ENCODE measurements at regions not wholly inside any gene's neighbourhood (a gene's known extent, or its start where the extent isn't known, plus 50 kb on each side); places are given as distances from the start of the nearest gene placed in this dataset.

GRCh38 chr12:114992443-114992842, 308.5 kb upstream of the TBX3 start:
- DNase-seq, result no peak
- Histone ChIP-seq H3K4me3 (ENCODE audit: low read length) (no peak overlapping the region), H3K79me2 (ENCODE audit: low read length) (no peaks in the 10 kb centered on the region), H3K9ac (ENCODE audit: low read length) (no peak overlapping the region), H3K4me1 (ENCODE audit: low read length) (no peaks in the 10 kb centered on the region), H3K9me2 (replicated peaks; ENCODE audit: insufficient read depth, low read length) (no peaks in the 10 kb centered on the region), H3K27ac (ENCODE audit: low read length) (no peak overlapping the region), H4K20me1 (ENCODE audit: insufficient read depth, low read depth, low read length) (no peaks in the 10 kb centered on the region), H3K9me3 (ENCODE audit: low read length) (no peaks in the 10 kb centered on the region), H3K27me3 (ENCODE audit: low read length) (no peaks in the 10 kb centered on the region), H3K4me2 (ENCODE audit: low read depth, low read length, poor library complexity, severe bottlenecking) (no peak overlapping the region), H2AFZ (ENCODE audit: low read length) (no peak overlapping the region), H3K36me3 (ENCODE audit: insufficient read depth, low read length) (no peaks in the 10 kb centered on the region)

DNA sequence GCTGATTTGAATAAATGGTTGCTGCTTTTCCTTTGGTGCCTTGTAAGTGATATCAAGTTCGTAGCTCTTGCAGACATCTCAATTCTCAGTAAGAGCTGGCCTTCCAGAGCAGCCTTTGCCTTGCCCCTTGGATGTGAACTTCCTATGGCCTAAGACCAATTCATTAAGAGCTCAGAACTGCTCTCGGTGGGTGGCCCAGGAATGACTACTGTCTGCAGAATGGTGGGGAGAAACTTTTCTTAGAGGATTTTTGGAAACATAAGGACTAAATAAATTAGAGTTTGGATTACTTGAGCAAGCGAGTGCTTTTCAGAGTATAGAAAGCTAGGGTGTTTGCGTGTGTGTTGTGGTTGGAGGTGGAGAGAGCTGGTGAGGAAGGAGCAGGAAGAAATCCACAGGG, 306.4 kb upstream of the TBX3 start:
- Histone ChIP-seq H3K9me3 (ENCODE audit: low read length) (no peaks in the 10 kb centered on the region), H3K27me3 (ENCODE audit: low read length) (no peaks in the 10 kb centered on the region), H3K9ac (ENCODE audit: low read length) (no peak overlapping the region), H3K9me2 (replicated peaks; ENCODE audit: insufficient read depth, low read length) (no peaks in the 10 kb centered on the region), H3K27ac (ENCODE audit: low read length) (no peak overlapping the region), H3K4me2 (ENCODE audit: low read depth, low read length, poor library complexity, severe bottlenecking) (no peak overlapping the region), H3K36me3 (ENCODE audit: insufficient read depth, low read length) (no peaks in the 10 kb centered on the region), H3K4me3 (ENCODE audit: low read length) (no peak overlapping the region), H4K20me1 (ENCODE audit: insufficient read depth, low read depth, low read length) (no peaks in the 10 kb centered on the region), H3K4me1 (ENCODE audit: low read length) (no peaks in the 10 kb centered on the region), H3K79me2 (ENCODE audit: low read length) (no peaks in the 10 kb centered on the region), H2AFZ (ENCODE audit: low read length) (no peak overlapping the region)
- no peak for DNase-seq

- H3K79me2 ChIP-seq (ENCODE audit: low read length), result no peaks in the 10 kb centered on the region
- H3K9ac ChIP-seq (ENCODE audit: low read length), result no peak overlapping the region
- H3K27ac ChIP-seq (ENCODE audit: low read length), result no peak overlapping the region
- H3K9me3 ChIP-seq (ENCODE audit: low read length), result peaks cover 3% of the 10 kb centered on the region; the same call in 1 of the 2 replicates
- H3K27me3 ChIP-seq (ENCODE audit: low read length), result no peaks in the 10 kb centered on the region
- H2AFZ ChIP-seq (ENCODE audit: low read length), result no peak overlapping the region
- H3K9me2 ChIP-seq (replicated peaks; ENCODE audit: insufficient read depth, low read length), result no peaks in the 10 kb centered on the region
- H3K4me3 ChIP-seq (ENCODE audit: low read length), result no peak overlapping the region
- no peak overlapping the region for H3K4me2 ChIP-seq (ENCODE audit: low read depth, low read length, poor library complexity, severe bottlenecking)
- H3K36me3 ChIP-seq (ENCODE audit: insufficient read depth, low read length), result no peaks in the 10 kb centered on the region
- H3K4me1 ChIP-seq (ENCODE audit: low read length), result no peaks in the 10 kb centered on the region
- no peak for DNase-seq
- no peaks in the 10 kb centered on the region for H4K20me1 ChIP-seq (ENCODE audit: insufficient read depth, low read depth, low read length)
Observed at GRCh38 chr12:114986849-114987248, 302.9 kb upstream of the TBX3 start.

DNA sequence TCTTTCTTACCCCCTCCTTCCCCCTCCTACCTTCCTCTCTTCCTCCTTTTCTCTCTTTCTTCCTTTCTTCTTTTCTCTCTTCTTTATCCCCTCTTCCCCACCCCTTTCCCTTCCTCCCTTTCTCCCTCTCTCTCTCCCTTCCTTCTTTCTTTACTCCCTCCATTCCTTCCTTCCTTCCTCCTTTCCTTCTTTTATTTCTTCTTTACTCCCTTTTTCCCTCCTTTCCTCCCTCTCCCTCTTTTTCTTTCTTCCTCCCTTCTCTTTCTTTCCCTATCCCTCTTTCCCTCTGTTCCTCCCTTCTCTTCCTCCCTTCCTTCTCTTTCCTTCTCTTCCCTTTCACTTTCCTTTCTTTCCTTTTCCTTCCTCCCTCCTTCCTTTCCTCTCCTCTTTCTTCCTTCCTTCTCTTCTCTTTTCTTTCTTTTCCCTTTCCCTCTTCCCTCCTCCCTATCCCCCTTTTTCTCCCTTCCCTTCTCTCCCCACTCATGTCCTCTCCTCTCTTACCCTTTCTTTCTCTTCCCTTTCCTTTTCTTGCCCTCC, 302.3 kb upstream of the TBX3 start:
- Histone ChIP-seq H2AFZ (ENCODE audit: low read length) (no peak overlapping the region), H3K27me3 (ENCODE audit: low read length) (no peaks in the 10 kb centered on the region), H3K9me3 (ENCODE audit: low read length) (peaks cover 3% of the 10 kb centered on the region; the same call in 1 of the 2 replicates), H3K4me1 (ENCODE audit: low read length) (no peaks in the 10 kb centered on the region), H3K79me2 (ENCODE audit: low read length) (no peaks in the 10 kb centered on the region), H4K20me1 (ENCODE audit: insufficient read depth, low read depth, low read length) (no peaks in the 10 kb centered on the region), H3K27ac (ENCODE audit: low read length) (no peak overlapping the region), H3K9ac (ENCODE audit: low read length) (no peak overlapping the region), H3K4me3 (ENCODE audit: low read length) (no peak overlapping the region), H3K4me2 (ENCODE audit: low read depth, low read length, poor library complexity, severe bottlenecking) (no peak overlapping the region), H3K9me2 (replicated peaks; ENCODE audit: insufficient read depth, low read length) (no peaks in the 10 kb centered on the region), H3K36me3 (ENCODE audit: insufficient read depth, low read length) (no peaks in the 10 kb centered on the region)
- no peak for DNase-seq

DNA sequence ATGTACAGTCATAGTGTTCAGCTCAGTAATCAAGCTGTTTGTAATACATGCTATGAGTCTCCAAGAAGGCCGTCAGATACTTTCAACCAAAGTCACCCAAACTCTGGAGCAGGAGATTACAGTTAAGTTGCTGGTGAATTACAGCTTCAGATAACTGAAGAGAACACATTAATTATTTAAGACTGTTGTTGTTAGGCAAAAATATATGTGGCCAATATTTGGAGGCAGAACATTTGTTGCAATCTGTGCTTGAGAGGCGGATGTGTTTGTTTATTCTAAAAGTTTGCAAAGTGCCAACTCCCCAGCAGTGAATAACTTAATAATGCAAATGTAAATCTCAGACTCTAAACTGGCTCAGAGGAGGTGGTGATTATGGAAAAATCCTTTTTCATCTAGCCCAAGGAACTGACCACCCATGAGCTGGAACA, 300.7 kb upstream of the TBX3 start:
- no peaks in the 10 kb centered on the region for H3K4me1 ChIP-seq (ENCODE audit: low read length)
- H3K4me3 ChIP-seq (ENCODE audit: low read length), result no peak overlapping the region
- no peaks in the 10 kb centered on the region for H3K9me2 ChIP-seq (replicated peaks; ENCODE audit: insufficient read depth, low read length)
- H3K36me3 ChIP-seq (ENCODE audit: insufficient read depth, low read length), result no peaks in the 10 kb centered on the region
- peaks cover 7% of the 10 kb centered on the region for H3K9me3 ChIP-seq (ENCODE audit: low read length)
- H3K4me2 ChIP-seq (ENCODE audit: low read depth, low read length, poor library complexity, severe bottlenecking), result no peak overlapping the region
- DNase-seq, result no peak
- no peak overlapping the region for H3K9ac ChIP-seq (ENCODE audit: low read length)
- H3K27ac ChIP-seq (ENCODE audit: low read length), result no peak overlapping the region
- no peaks in the 10 kb centered on the region for H3K79me2 ChIP-seq (ENCODE audit: low read length)
- H4K20me1 ChIP-seq (ENCODE audit: insufficient read depth, low read depth, low read length), result no peaks in the 10 kb centered on the region
- H2AFZ ChIP-seq (ENCODE audit: low read length), result no peak overlapping the region
- H3K27me3 ChIP-seq (ENCODE audit: low read length), result no peaks in the 10 kb centered on the region

GRCh38 chr12:114982760-114983159, 298.8 kb upstream of the TBX3 start:
- no peak overlapping the region for H3K4me2 ChIP-seq (ENCODE audit: low read depth, low read length, poor library complexity, severe bottlenecking)
- no peak overlapping the region for H2AFZ ChIP-seq (ENCODE audit: low read length)
- H3K79me2 ChIP-seq (ENCODE audit: low read length), result no peaks in the 10 kb centered on the region
- no peak for DNase-seq
- peaks cover 7% of the 10 kb centered on the region for H3K9me3 ChIP-seq (ENCODE audit: low read length)
- H4K20me1 ChIP-seq (ENCODE audit: insufficient read depth, low read depth, low read length), result no peaks in the 10 kb centered on the region
- no peaks in the 10 kb centered on the region for H3K4me1 ChIP-seq (ENCODE audit: low read length)
- H3K4me3 ChIP-seq (ENCODE audit: low read length), result no peak overlapping the region
- no peak overlapping the region for H3K27ac ChIP-seq (ENCODE audit: low read length)
- no peaks in the 10 kb centered on the region for H3K9me2 ChIP-seq (replicated peaks; ENCODE audit: insufficient read depth, low read length)
- H3K36me3 ChIP-seq (ENCODE audit: insufficient read depth, low read length), result no peaks in the 10 kb centered on the region
- H3K9ac ChIP-seq (ENCODE audit: low read length), result no peak overlapping the region
- H3K27me3 ChIP-seq (ENCODE audit: low read length), result no peaks in the 10 kb centered on the region

DNA sequence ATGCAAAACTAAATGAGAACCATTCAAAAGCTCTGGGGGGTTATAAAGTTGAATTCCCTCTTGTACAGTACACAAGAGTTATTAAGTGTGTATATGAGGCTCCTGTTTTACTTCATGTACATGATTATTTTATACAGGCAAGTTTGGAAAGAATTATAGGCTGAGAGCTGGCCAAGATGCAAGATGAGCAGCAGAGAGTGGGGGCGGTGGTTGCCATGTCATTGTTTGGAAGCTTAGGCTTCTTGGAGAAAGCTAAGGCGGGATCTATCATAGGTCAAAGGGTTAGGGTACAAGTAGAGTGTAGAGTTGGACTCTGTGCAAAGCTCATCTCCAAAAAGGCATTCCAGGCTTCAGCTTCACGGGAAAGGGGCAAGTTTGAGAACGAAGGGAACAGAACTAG, 297.1 kb upstream of the TBX3 start:
- Histone ChIP-seq H3K27me3 (ENCODE audit: low read length) (no peaks in the 10 kb centered on the region), H3K4me3 (ENCODE audit: low read length) (no peak overlapping the region), H3K9ac (ENCODE audit: low read length) (no peak overlapping the region), H2AFZ (ENCODE audit: low read length) (no peak overlapping the region), H3K4me2 (ENCODE audit: low read depth, low read length, poor library complexity, severe bottlenecking) (no peak overlapping the region), H3K9me3 (ENCODE audit: low read length) (peaks cover 7% of the 10 kb centered on the region), H3K36me3 (ENCODE audit: insufficient read depth, low read length) (no peaks in the 10 kb centered on the region), H3K9me2 (replicated peaks; ENCODE audit: insufficient read depth, low read length) (no peaks in the 10 kb centered on the region), H3K27ac (ENCODE audit: low read length) (no peak overlapping the region), H3K4me1 (ENCODE audit: low read length) (no peaks in the 10 kb centered on the region), H3K79me2 (ENCODE audit: low read length) (no peaks in the 10 kb centered on the region), H4K20me1 (ENCODE audit: insufficient read depth, low read depth, low read length) (no peaks in the 10 kb centered on the region)
- DNase-seq, result no peak

GRCh38 chr12:114976959-114977358, 293.0 kb upstream of the TBX3 start:
- Histone ChIP-seq H3K27me3 (ENCODE audit: low read length) (no peaks in the 10 kb centered on the region), H3K27ac (ENCODE audit: low read length) (no peak overlapping the region), H3K9me2 (replicated peaks; ENCODE audit: insufficient read depth, low read length) (no peaks in the 10 kb centered on the region), H3K4me2 (ENCODE audit: low read depth, low read length, poor library complexity, severe bottlenecking) (no peak overlapping the region), H3K9me3 (ENCODE audit: low read length) (peaks cover 12% of the 10 kb centered on the region), H3K4me3 (ENCODE audit: low read length) (no peak overlapping the region), H3K9ac (ENCODE audit: low read length) (no peak overlapping the region), H2AFZ (ENCODE audit: low read length) (no peak overlapping the region), H3K79me2 (ENCODE audit: low read length) (no peaks in the 10 kb centered on the region), H3K4me1 (ENCODE audit: low read length) (no peaks in the 10 kb centered on the region), H3K36me3 (ENCODE audit: insufficient read depth, low read length) (no peaks in the 10 kb centered on the region), H4K20me1 (ENCODE audit: insufficient read depth, low read depth, low read length) (no peaks in the 10 kb centered on the region)
- no peak for DNase-seq

DNA sequence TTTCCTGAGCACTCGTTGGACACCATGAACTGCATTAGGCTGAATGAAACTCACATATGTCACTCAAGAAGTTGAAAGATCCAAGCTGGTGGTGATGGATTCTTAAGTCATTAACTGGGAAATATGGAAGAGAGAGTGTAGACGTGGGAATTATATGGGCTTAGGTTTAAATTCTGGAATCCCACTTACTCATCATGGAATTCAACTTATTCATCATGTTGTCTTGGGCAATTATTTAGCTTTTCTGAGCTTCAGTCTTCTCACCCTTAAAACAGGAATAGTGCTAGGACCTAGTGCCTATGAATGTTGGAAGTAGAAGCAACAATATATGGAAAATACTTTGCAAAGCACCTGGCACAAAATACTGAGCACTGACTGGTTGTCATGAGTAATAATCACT, 292.4 kb upstream of the TBX3 start:
- no peaks in the 10 kb centered on the region for H3K4me1 ChIP-seq (ENCODE audit: low read length)
- no peak for DNase-seq
- no peak overlapping the region for H2AFZ ChIP-seq (ENCODE audit: low read length)
- peaks cover 12% of the 10 kb centered on the region for H3K9me3 ChIP-seq (ENCODE audit: low read length)
- H4K20me1 ChIP-seq (ENCODE audit: insufficient read depth, low read depth, low read length), result no peaks in the 10 kb centered on the region
- no peaks in the 10 kb centered on the region for H3K79me2 ChIP-seq (ENCODE audit: low read length)
- no peaks in the 10 kb centered on the region for H3K9me2 ChIP-seq (replicated peaks; ENCODE audit: insufficient read depth, low read length)
- no peaks in the 10 kb centered on the region for H3K36me3 ChIP-seq (ENCODE audit: insufficient read depth, low read length)
- no peaks in the 10 kb centered on the region for H3K27me3 ChIP-seq (ENCODE audit: low read length)
- no peak overlapping the region for H3K4me2 ChIP-seq (ENCODE audit: low read depth, low read length, poor library complexity, severe bottlenecking)
- H3K27ac ChIP-seq (ENCODE audit: low read length), result no peak overlapping the region
- no peak overlapping the region for H3K9ac ChIP-seq (ENCODE audit: low read length)
- no peak overlapping the region for H3K4me3 ChIP-seq (ENCODE audit: low read length)

Data from Karpas-422 (cell line).